ENCODE measurements at regions not wholly inside any gene's neighbourhood (a gene's known extent, or its start where the extent isn't known, plus 50 kb on each side); places are given as distances from the start of the nearest gene placed in this dataset.
"Not testable (repeated sequence)": the region's sequence is repeated elsewhere in the genome, so short reads cannot be mapped to it uniquely, and the experiment has no call there.

- no peak for TF ChIP-seq CTCF (IDR thresholded peaks at IDR 0.05)
- Mint-ChIP-seq H3K27me3 (ENCODE audit: insufficient read depth) (no peaks in the 10 kb centered on the region), H3K4me3 (no peak overlapping the region), H3K9me3 (peaks cover 4% of the 10 kb centered on the region; the same call in 1 of the 2 replicates), H3K36me3 (ENCODE audit: low read depth) (no peaks in the 10 kb centered on the region), H3K27ac (no peak overlapping the region), H3K4me1 (ENCODE audit: low read depth) (no peaks in the 10 kb centered on the region)
- no peak for DNase-seq
Observed at GRCh38 chrX:95762716-95763115, 921.9 kb upstream of the DIAPH2 start.

- DNase-seq, result no peak
- Mint-ChIP-seq H3K4me1 (ENCODE audit: low read depth) (no peaks in the 10 kb centered on the region), H3K27me3 (ENCODE audit: insufficient read depth) (no peaks in the 10 kb centered on the region), H3K4me3 (no peak overlapping the region), H3K9me3 (no peaks in the 10 kb centered on the region), H3K36me3 (ENCODE audit: low read depth) (no peaks in the 10 kb centered on the region), H3K27ac (no peak overlapping the region)
- TF ChIP-seq CTCF (IDR thresholded peaks at IDR 0.05), result peak; percentile 49; the same call in 1 of the 2 replicates
Observed at GRCh38 chrX:95764972-95765451, 919.6 kb upstream of the DIAPH2 start.

GRCh38 chrX:95771198-95771597 is 913.4 kb upstream of the DIAPH2 start:
- H3K4me3 Mint-ChIP-seq; H3K27me3 Mint-ChIP-seq (ENCODE audit: insufficient read depth); DNase-seq; H3K4me1 Mint-ChIP-seq (ENCODE audit: low read depth); H3K9me3 Mint-ChIP-seq; H3K27ac Mint-ChIP-seq; H3K36me3 Mint-ChIP-seq (ENCODE audit: low read depth): not testable (repeated sequence)

GRCh38 chrX:95791876-95792275 is 892.8 kb upstream of the DIAPH2 start:
- no peak for TF ChIP-seq CTCF (IDR thresholded peaks at IDR 0.05)
- H3K4me1 Mint-ChIP-seq (ENCODE audit: low read depth), result no peaks in the 10 kb centered on the region
- no peaks in the 10 kb centered on the region for H3K36me3 Mint-ChIP-seq (ENCODE audit: low read depth)
- DNase-seq, result no peak
- no peaks in the 10 kb centered on the region for H3K27me3 Mint-ChIP-seq (ENCODE audit: insufficient read depth)
- H3K9me3 Mint-ChIP-seq, result peaks cover 9% of the 10 kb centered on the region
- H3K4me3 Mint-ChIP-seq, result no peak overlapping the region
- no peak overlapping the region for H3K27ac Mint-ChIP-seq

GRCh38 chrX:95797344-95797743 is 887.3 kb upstream of the DIAPH2 start:
- Mint-ChIP-seq H3K9me3 (peaks cover 14% of the 10 kb centered on the region; the same call in 1 of the 2 replicates), H3K4me3 (no peak overlapping the region), H3K27me3 (ENCODE audit: insufficient read depth) (no peaks in the 10 kb centered on the region), H3K27ac (no peak overlapping the region), H3K4me1 (ENCODE audit: low read depth) (no peaks in the 10 kb centered on the region), H3K36me3 (ENCODE audit: low read depth) (no peaks in the 10 kb centered on the region)
- no peak for DNase-seq
- TF ChIP-seq CTCF (IDR thresholded peaks at IDR 0.05), result no peak

GRCh38 chrX:95823796-95824195 is 860.8 kb upstream of the DIAPH2 start:
- Mint-ChIP-seq H3K27me3 (ENCODE audit: insufficient read depth) (no peaks in the 10 kb centered on the region), H3K4me1 (ENCODE audit: low read depth) (no peaks in the 10 kb centered on the region), H3K27ac (no peak overlapping the region), H3K9me3 (0 out of 2 replicates have a peak, but pooled peaks cover 4% of the 10 kb centered on the region), H3K36me3 (ENCODE audit: low read depth) (no peaks in the 10 kb centered on the region), H3K4me3 (no peak overlapping the region)
- peak; percentile 33 for TF ChIP-seq CTCF (IDR thresholded peaks at IDR 0.05)
- no peak for DNase-seq
